DND-41 (cell line): ENCODE measurements at regions not wholly inside any gene's neighbourhood (a gene's known extent, or its start where the extent isn't known, plus 50 kb on each side); places are given as distances from the start of the nearest gene placed in this dataset.

Experiments used
- ATAC-seq: fragments of 200-7000 bp; cut with Tn5 transposase; 3 replicates; pipeline ENCODE4 v1.9.1; 2021; ENCODE audit warnings: low read depth; ENCODE audit not compliant: insufficient read depth
- DNase-seq: peaks from one replicate; pipeline ENCODE4 v3.0.0-alpha.2; 2020
- H2AFZ ChIP-seq: 2 replicates; pipeline ENCODE4 v1.6.0; 2012; ENCODE audit warnings: low read depth, low read length
- H3K27ac ChIP-seq: 2 replicates; pipeline ENCODE4 v1.5.1; 2012; ENCODE audit warnings: low read length, inconsistent platforms
- H3K27me3 ChIP-seq: fragments of 200-600 bp; sonication (generic); 2 replicates; pipeline ENCODE4 v1.6.0; 2012; ENCODE audit warnings: low read length, mild to moderate bottlenecking, inconsistent platforms; ENCODE audit not compliant: insufficient read depth, poor library complexity
- H3K36me3 ChIP-seq: 2 replicates; pipeline ENCODE4 v1.5.1; 2012; ENCODE audit warnings: low read length, inconsistent platforms; ENCODE audit not compliant: insufficient read depth
- H3K4me1 ChIP-seq: 2 replicates; pipeline ENCODE4 v1.5.1; 2012; ENCODE audit warnings: mild to moderate bottlenecking, low read length; ENCODE audit not compliant: insufficient read depth
- H3K4me2 ChIP-seq: 2 replicates; pipeline ENCODE4 v1.6.0; 2012; ENCODE audit warnings: mild to moderate bottlenecking, moderate library complexity, low read length, inconsistent platforms; ENCODE audit not compliant: insufficient read depth
- H3K4me3 ChIP-seq, 2 experiments: fragments of 200-600 bp in 1 of 2; shearing (Covaris generic) in 1 of 2; 2 replicates each; pipeline ENCODE4 v1.5.1; 2012 to 2016; ENCODE audit warnings: inconsistent platforms in 2 of 2, low read length in 2 of 2, mild to moderate bottlenecking in 2 of 2, low read depth in 1 of 2, moderate library complexity in 1 of 2
- H3K79me2 ChIP-seq: 2 replicates; pipeline ENCODE4 v1.6.0; 2012; ENCODE audit warnings: low read length, inconsistent platforms; ENCODE audit not compliant: insufficient read depth
- H3K9ac ChIP-seq: 2 replicates; pipeline ENCODE4 v1.6.0; 2012; ENCODE audit warnings: low read depth, mild to moderate bottlenecking, inconsistent platforms, low read length, moderate library complexity
- H3K9me3 ChIP-seq: 2 replicates; pipeline ENCODE4 v1.5.1; 2012; ENCODE audit warnings: low read length, moderate library complexity, mild to moderate bottlenecking, inconsistent platforms; ENCODE audit not compliant: insufficient read depth, severe bottlenecking
- H4K20me1 ChIP-seq: 2 replicates; pipeline ENCODE4 v1.6.0; 2012; ENCODE audit warnings: low read length; ENCODE audit not compliant: insufficient read depth
- EZH2 ChIP-seq: IDR thresholded peaks from 3 replicates; pipeline ENCODE4 v1.6.1; 2012; ENCODE audit warnings: borderline replicate concordance, low read depth, mild to moderate bottlenecking, moderate library complexity, low read length, inconsistent platforms; ENCODE audit not compliant: severe bottlenecking
- TF ChIP-seq, protein P1 (sequence below): IDR thresholded peaks from 2 replicates; pipeline ENCODE4 v1.5.1; 2012; ENCODE audit warnings: borderline replicate concordance, low read length, moderate library complexity, mild to moderate bottlenecking; ENCODE audit not compliant: poor library complexity, severe bottlenecking; ENCODE audit errors: extremely low read depth

DNA sequence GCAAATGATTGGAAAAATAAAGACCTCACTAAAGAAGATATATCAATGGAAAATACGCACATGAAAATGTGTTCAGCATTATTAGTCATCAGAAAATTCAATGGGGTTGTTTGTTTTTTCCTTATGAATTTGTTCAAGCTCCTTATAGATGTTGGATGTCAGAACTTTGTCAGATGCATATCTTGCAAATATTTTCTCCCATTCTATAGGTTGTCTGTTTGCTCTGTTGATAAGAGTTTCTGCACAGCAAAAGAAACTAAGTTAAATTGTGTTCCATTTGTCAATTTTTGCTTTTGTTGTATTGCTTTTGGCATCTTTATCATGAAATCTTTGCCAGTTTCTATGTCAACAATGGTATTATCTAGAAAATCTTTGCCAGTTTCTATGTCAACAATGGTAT is 633.9 kb upstream of the CHORDC1 start:
- Histone ChIP-seq H3K9me3 (no peaks in the 10 kb centered on the region), H3K27ac (no peak overlapping the region), H3K9ac (no peak overlapping the region), H3K4me3 (no peak overlapping the region), H3K27me3 (no peaks in the 10 kb centered on the region), H2AFZ (no peak overlapping the region), H3K4me2 (no peak overlapping the region), H3K4me1 (no peaks in the 10 kb centered on the region), H4K20me1 (no peaks in the 10 kb centered on the region), H3K36me3 (no peaks in the 10 kb centered on the region), H3K79me2 (no peaks in the 10 kb centered on the region)
- DNase-seq: no peak
- no peak for ATAC-seq
- no peak for TF ChIP-seq EZH2
- TF ChIP-seq, protein P1, sequence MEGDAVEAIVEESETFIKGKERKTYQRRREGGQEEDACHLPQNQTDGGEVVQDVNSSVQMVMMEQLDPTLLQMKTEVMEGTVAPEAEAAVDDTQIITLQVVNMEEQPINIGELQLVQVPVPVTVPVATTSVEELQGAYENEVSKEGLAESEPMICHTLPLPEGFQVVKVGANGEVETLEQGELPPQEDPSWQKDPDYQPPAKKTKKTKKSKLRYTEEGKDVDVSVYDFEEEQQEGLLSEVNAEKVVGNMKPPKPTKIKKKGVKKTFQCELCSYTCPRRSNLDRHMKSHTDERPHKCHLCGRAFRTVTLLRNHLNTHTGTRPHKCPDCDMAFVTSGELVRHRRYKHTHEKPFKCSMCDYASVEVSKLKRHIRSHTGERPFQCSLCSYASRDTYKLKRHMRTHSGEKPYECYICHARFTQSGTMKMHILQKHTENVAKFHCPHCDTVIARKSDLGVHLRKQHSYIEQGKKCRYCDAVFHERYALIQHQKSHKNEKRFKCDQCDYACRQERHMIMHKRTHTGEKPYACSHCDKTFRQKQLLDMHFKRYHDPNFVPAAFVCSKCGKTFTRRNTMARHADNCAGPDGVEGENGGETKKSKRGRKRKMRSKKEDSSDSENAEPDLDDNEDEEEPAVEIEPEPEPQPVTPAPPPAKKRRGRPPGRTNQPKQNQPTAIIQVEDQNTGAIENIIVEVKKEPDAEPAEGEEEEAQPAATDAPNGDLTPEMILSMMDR: no peak

DNA sequence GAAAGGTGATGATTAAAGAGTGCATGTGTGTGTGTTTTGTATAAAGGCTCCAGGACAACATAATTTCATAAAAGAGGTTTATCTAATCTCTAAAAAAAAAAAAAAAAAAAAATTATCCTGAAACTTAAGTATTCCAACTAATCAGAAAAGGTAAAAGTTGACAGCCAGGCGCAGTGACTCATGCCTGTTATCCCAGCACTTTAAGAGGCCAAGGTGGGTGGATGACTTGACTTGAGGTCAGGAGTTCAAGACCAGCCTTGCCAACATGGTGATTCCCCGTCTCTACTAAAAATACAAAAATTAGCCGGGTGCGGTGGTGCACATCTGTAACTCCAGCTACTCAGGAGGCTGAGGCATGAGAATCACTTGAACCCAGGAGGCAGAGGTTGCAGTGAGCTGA is 632.7 kb upstream of the CHORDC1 start:
- Histone ChIP-seq H2AFZ (no peak overlapping the region), H4K20me1 (no peaks in the 10 kb centered on the region), H3K27me3 (no peaks in the 10 kb centered on the region), H3K4me2 (no peak overlapping the region), H3K79me2 (no peaks in the 10 kb centered on the region), H3K36me3 (no peaks in the 10 kb centered on the region), H3K9ac (no peak overlapping the region), H3K4me1 (no peaks in the 10 kb centered on the region), H3K27ac (no peak overlapping the region), H3K4me3 (no peak overlapping the region), H3K9me3 (no peaks in the 10 kb centered on the region)
- TF ChIP-seq EZH2: no peak
- TF ChIP-seq, protein P1: no peak
- DNase-seq (no peak), ATAC-seq (no peak)

DNA sequence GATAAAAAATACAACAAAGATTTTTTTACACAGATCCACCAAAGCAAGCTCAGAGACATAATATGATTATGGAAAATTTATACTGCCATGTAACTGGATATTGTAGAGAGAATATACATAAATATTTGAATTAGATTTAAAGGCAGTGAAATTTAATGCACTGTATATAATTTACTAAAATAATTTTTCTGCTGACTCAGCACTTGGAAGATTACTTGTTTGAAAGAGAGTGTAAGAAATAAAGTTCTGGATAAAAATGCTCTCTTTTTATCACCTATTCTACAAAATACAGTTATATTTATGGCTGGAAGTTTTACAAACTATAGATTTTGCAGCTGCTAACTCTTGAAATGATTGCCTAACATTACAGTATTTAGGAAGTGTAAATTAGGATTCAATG is 628.3 kb upstream of the CHORDC1 start:
- H3K4me1 ChIP-seq: no peaks in the 10 kb centered on the region
- ATAC-seq (no peak), DNase-seq (no peak)
- no peaks in the 10 kb centered on the region for H4K20me1 ChIP-seq
- H3K27ac ChIP-seq: no peak overlapping the region
- no peak overlapping the region for H2AFZ ChIP-seq
- no peak for TF ChIP-seq EZH2
- TF ChIP-seq, protein P1: no peak
- no peaks in the 10 kb centered on the region for H3K9me3 ChIP-seq
- H3K27me3 ChIP-seq: no peaks in the 10 kb centered on the region
- H3K4me2 ChIP-seq: no peak overlapping the region
- no peak overlapping the region for H3K9ac ChIP-seq
- no peak overlapping the region for H3K4me3 ChIP-seq
- no peaks in the 10 kb centered on the region for H3K36me3 ChIP-seq
- no peaks in the 10 kb centered on the region for H3K79me2 ChIP-seq

DNA sequence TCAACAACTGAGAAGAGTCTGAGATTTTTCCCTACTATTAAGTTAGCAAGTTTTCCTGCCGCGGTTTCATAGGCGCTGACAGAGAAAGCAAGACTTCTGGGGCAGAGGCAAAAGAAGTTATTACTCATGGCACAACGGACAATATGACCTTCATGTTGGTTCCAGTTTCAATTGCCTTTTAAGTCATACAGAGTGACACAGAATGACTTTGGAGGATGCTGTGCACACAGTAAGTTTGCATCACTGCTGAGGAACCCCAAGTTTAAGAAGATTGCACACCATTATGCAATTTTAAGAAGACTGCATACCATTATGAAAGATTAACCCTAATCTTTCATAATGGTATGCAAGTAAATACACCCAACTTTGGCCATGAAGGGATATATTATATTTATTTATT is 626.5 kb upstream of the CHORDC1 start:
- Histone ChIP-seq H3K79me2 (no peaks in the 10 kb centered on the region), H2AFZ (no peak overlapping the region), H3K9ac (no peak overlapping the region), H3K27ac (no peak overlapping the region), H4K20me1 (no peaks in the 10 kb centered on the region), H3K36me3 (no peaks in the 10 kb centered on the region), H3K4me1 (no peaks in the 10 kb centered on the region), H3K4me2 (no peak overlapping the region), H3K9me3 (no peaks in the 10 kb centered on the region), H3K4me3 (no peak overlapping the region), H3K27me3 (no peaks in the 10 kb centered on the region)
- ATAC-seq (no peak), DNase-seq (no peak)
- TF ChIP-seq, protein P1: no peak
- TF ChIP-seq EZH2: no peak
